Fibroblast of villous mesenchyme (primary cell): ENCODE measurements at regions not wholly inside any gene's neighbourhood (a gene's known extent, or its start where the extent isn't known, plus 50 kb on each side); places are given as distances from the start of the nearest gene placed in this dataset.

Source experiments
- DNase-seq: peaks from one replicate; pipeline ENCODE4 v3.0.0-alpha.2; 2010; ENCODE audit warnings: low read depth
- H3K4me3 ChIP-seq: 2 replicates; pipeline ENCODE4 v1.5.1; 2011; ENCODE audit warnings: low read depth, mild to moderate bottlenecking, low read length
- TF ChIP-seq, protein P1 (sequence below): IDR thresholded peaks from 2 replicates; pipeline ENCODE4 v1.5.1; 2012; ENCODE audit warnings: low read depth, mild to moderate bottlenecking, low read length; ENCODE audit not compliant: insufficient read depth

DNA sequence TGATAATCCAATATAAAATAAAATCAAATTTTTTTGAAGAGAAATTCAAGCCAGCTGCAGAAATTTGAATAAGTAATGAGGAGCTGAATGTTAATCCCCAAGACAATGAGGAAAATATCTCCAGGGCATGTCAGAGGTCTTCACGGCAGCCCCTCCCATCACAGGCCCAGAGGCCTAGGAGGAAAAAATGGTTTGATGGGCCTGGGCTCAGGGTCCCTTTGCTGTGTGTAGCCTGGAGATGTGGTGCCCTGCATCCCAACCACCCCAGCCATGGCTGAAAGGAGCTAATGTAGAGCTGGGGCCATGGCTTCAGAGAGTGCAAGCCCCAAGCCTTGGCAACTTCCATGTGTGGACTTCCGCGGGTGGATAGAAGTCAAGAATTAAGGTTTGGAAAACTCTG lies 618.3 kb downstream of the TAF11L14 start:
- no peak for DNase-seq
- TF ChIP-seq, protein P1, sequence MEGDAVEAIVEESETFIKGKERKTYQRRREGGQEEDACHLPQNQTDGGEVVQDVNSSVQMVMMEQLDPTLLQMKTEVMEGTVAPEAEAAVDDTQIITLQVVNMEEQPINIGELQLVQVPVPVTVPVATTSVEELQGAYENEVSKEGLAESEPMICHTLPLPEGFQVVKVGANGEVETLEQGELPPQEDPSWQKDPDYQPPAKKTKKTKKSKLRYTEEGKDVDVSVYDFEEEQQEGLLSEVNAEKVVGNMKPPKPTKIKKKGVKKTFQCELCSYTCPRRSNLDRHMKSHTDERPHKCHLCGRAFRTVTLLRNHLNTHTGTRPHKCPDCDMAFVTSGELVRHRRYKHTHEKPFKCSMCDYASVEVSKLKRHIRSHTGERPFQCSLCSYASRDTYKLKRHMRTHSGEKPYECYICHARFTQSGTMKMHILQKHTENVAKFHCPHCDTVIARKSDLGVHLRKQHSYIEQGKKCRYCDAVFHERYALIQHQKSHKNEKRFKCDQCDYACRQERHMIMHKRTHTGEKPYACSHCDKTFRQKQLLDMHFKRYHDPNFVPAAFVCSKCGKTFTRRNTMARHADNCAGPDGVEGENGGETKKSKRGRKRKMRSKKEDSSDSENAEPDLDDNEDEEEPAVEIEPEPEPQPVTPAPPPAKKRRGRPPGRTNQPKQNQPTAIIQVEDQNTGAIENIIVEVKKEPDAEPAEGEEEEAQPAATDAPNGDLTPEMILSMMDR: no peak

DNA sequence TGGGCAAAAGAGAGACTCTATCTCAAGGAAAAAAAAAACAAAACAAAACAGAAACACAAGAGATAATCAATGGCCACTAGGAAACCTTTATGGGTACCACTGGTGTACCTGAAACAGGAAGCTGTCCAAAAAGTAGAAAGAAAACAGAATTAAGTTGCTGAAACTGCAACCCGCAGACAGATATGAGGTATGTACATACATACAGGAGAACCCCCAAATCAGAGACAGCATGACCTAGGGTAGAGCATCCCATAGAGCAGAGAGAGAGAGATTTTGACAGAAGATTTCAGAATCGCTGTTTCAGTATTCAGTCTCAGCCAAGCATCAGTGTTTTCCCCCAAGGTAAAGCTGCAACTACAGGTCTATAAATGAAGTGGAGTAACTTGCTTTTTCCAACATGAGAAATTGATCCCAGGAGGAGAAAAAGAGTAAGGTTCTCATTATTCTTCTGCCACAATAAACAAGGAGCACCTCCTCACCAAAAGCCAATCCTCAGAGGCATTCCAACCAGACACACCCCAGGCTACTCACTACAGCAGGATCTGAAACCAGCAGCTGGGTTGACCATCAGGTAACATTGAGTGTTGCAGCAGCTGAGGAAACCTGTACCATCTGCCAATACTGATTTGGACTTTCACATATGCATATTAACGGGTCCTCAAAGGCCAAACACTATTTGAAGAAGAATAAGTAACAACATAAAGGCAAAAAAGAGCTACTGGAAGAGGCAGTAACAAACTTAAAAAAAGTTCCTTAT lies 630.0 kb downstream of the TAF11L14 start:
- TF ChIP-seq, protein P1: no peak
- H3K4me3 ChIP-seq: no peak overlapping the region
- no peak for DNase-seq

More for the DNA sequence above, 618.3 kb downstream of the TAF11L14 start:
- no peak overlapping the region for H3K4me3 ChIP-seq

- no peak for DNase-seq
- no peak overlapping the region for H3K4me3 ChIP-seq
- TF ChIP-seq, protein P1: no peak
Observed at GRCh38 chr5:18270635-18271338, 636.5 kb downstream of the TAF11L14 start.

DNA sequence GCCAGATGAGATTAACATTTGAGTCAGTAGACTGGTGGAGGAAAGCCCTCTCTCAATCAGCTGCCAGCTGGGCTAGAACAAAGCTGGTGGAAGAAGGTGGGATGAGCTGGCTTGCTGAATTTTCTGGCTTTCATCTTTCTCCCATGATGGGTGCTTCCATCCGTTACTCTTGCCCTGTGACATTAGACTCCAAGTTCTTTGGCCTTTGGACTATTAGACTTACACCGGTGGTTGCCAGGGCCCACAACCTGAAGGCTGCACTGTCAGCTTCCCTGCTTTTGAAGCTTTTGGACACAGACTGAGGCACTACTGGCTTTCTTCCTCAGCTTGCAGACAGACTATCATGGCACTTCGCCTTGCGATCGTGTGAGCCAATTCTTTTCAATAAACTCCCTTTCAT lies 642.7 kb downstream of the TAF11L14 start:
- H3K4me3 ChIP-seq: no peak overlapping the region
- TF ChIP-seq, protein P1: no peak
- no peak for DNase-seq

GRCh38 chr5:18281947-18282581 lies 647.8 kb downstream of the TAF11L14 start:
- TF ChIP-seq, protein P1: peak; percentile 58
- DNase-seq: peak; percentile 66
- no peak overlapping the region for H3K4me3 ChIP-seq

- TF ChIP-seq, protein P1: no peak
- no peak for DNase-seq
- no peak overlapping the region for H3K4me3 ChIP-seq
Observed at GRCh38 chr5:18285257-18285656, 651.0 kb downstream of the TAF11L14 start.
